IMR-90 (cell line): ENCODE measurements at regions not wholly inside any gene's neighbourhood (a gene's known extent, or its start where the extent isn't known, plus 50 kb on each side); places are given as distances from the start of the nearest gene placed in this dataset.
A peak's percentile ranks its signal among the peaks of the same experiment; 100 is the strongest.

Experiments used
- ATAC-seq: fragments of 200-7000 bp; cut with Tn5 transposase; 2 replicates; pipeline ENCODE4 v1.9.1; 2020; ENCODE audit warnings: low read depth, mild to moderate bottlenecking, moderate library complexity
- BruUV-seq: library from RNA; stranded (reverse); fragments of 400-500 nt; replicated peaks from 2 replicates; lab custom pipeline; 2021; lab: Mats Ljungman, UMichigan
- CTCF ChIA-PET: fragments of 300-600 bp; formaldehyde crosslinking; extraction: SDS; loops from one replicate; lab custom pipeline; 2021; ENCODE audit warnings: antibody characterized with exemption; lab: Yijun Ruan, JAX
- POLR2A ChIA-PET: fragments of 300-600 bp; sonication (Branson Sonifier 250); formaldehyde crosslinking; loops from one replicate; lab custom pipeline; 2022; ENCODE audit warnings: antibody characterized with exemption; ENCODE audit not compliant: unreplicated experiment; lab: Charles Lee
- DNase-seq: peaks from one replicate; pipeline ENCODE4 v3.0.0; 2013
- H2AFZ ChIP-seq: replicated peaks from 2 replicates; pipeline ENCODE3; 2013; ENCODE audit warnings: low read length, mild to moderate bottlenecking; ENCODE audit not compliant: poor library complexity
- H2AK5ac ChIP-seq: 2 replicates; pipeline ENCODE4 v1.6.1; 2013; ENCODE audit warnings: low read depth, low read length, inconsistent platforms
- H2AK9ac ChIP-seq: replicated peaks from 2 replicates; pipeline ENCODE3; 2013; ENCODE audit warnings: mild to moderate bottlenecking, low read depth, low read length, moderate library complexity; ENCODE audit not compliant: poor library complexity
- H2BK120ac ChIP-seq: 2 replicates; pipeline ENCODE4 v1.6.1; 2013; ENCODE audit warnings: low read depth, low read length, inconsistent platforms
- H2BK15ac ChIP-seq: 3 replicates; pipeline ENCODE4 v1.6.1; 2013; ENCODE audit warnings: low read depth, low read length, inconsistent platforms
- H2BK20ac ChIP-seq: 2 replicates; pipeline ENCODE4 v1.6.1; 2013; ENCODE audit warnings: low read depth, mild to moderate bottlenecking, inconsistent platforms, low read length, moderate library complexity
- H2BK5ac ChIP-seq: 2 replicates; pipeline ENCODE4 v1.6.1; 2013; ENCODE audit warnings: mild to moderate bottlenecking, low read depth, low read length, inconsistent platforms; ENCODE audit not compliant: poor library complexity, severe bottlenecking
- H3K14ac ChIP-seq: replicated peaks from 2 replicates; pipeline ENCODE4 v1.6.1; 2013; ENCODE audit warnings: low read depth, low read length, inconsistent platforms
- H3K18ac ChIP-seq: 2 replicates; pipeline ENCODE4 v1.6.1; 2013; ENCODE audit warnings: low read depth, low read length, control low read depth
- H3K23ac ChIP-seq: 2 replicates; pipeline ENCODE4 v1.6.1; 2013; ENCODE audit warnings: low read depth, low read length, inconsistent platforms
- H3K27ac ChIP-seq: 2 replicates; pipeline ENCODE4 v1.5.1; 2013; ENCODE audit warnings: mild to moderate bottlenecking, control low read depth, low read length; ENCODE audit not compliant: insufficient read depth
- H3K27me3 ChIP-seq: 2 replicates; pipeline ENCODE4 v1.6.1; 2013; ENCODE audit warnings: low read length; ENCODE audit not compliant: control insufficient read depth, insufficient read depth
- H3K36me3 ChIP-seq: 2 replicates; pipeline ENCODE4 v1.6.1; 2013; ENCODE audit warnings: low read length, mixed read lengths; ENCODE audit not compliant: control insufficient read depth, insufficient read depth
- H3K4ac ChIP-seq: 2 replicates; pipeline ENCODE4 v1.6.1; 2013; ENCODE audit warnings: low read depth, low read length, inconsistent platforms
- H3K4me1 ChIP-seq: 2 replicates; pipeline ENCODE4 v1.6.1; 2013; ENCODE audit warnings: low read length, mixed read lengths; ENCODE audit not compliant: control insufficient read depth, insufficient read depth
- H3K4me2 ChIP-seq: 2 replicates; pipeline ENCODE4 v1.6.1; 2013; ENCODE audit warnings: low read depth, mild to moderate bottlenecking, control low read depth, low read length, moderate library complexity
- H3K4me3 ChIP-seq: 2 replicates; pipeline ENCODE4 v1.5.1; 2013; ENCODE audit warnings: low read depth, mild to moderate bottlenecking, control low read depth, low read length, moderate library complexity; ENCODE audit not compliant: insufficient read depth
- H3K56ac ChIP-seq: 2 replicates; pipeline ENCODE4 v1.6.1; 2013; ENCODE audit warnings: low read length, inconsistent platforms; ENCODE audit not compliant: insufficient read depth; ENCODE audit errors: extremely low read depth
- H3K79me1 ChIP-seq, 2 experiments: 2 replicates each; pipeline ENCODE4 v1.6.1; 2013; ENCODE audit warnings: low read length in 2 of 2, inconsistent platforms in 1 of 2, low read depth in 1 of 2
- H3K9ac ChIP-seq: 2 replicates; pipeline ENCODE4 v1.6.1; 2013; ENCODE audit warnings: low read depth, low read length, control low read depth
- H3K9me1 ChIP-seq: 2 replicates; pipeline ENCODE4 v1.6.1; 2013; ENCODE audit warnings: low read length, inconsistent platforms; ENCODE audit not compliant: insufficient read depth
- H3K9me3 ChIP-seq: 2 replicates; pipeline ENCODE4 v1.6.1; 2013; ENCODE audit warnings: low read length; ENCODE audit not compliant: control insufficient read depth, insufficient read depth
- H4K20me1 ChIP-seq: 2 replicates; pipeline ENCODE4 v1.6.1; 2013; ENCODE audit warnings: low read length, inconsistent platforms; ENCODE audit not compliant: insufficient read depth
- H4K5ac ChIP-seq: 2 replicates; pipeline ENCODE4 v1.6.1; 2013; ENCODE audit warnings: mild to moderate bottlenecking, low read depth, low read length, control low read depth
- H4K8ac ChIP-seq, 2 experiments: 2 replicates each; pipeline ENCODE4 v1.6.1; 2013; ENCODE audit warnings: low read depth in 2 of 2, low read length in 2 of 2, control low read depth in 1 of 2, inconsistent platforms in 1 of 2
- H4K91ac ChIP-seq: 2 replicates; pipeline ENCODE4 v1.6.1; 2013; ENCODE audit warnings: low read depth, low read length, inconsistent platforms; ENCODE audit not compliant: insufficient read depth
- BHLHE40 ChIP-seq: fragments of 150-350 bp; IDR thresholded peaks from 2 replicates; pipeline ENCODE4 v1.6.1; 2016; ENCODE audit warnings: mild to moderate bottlenecking, low read depth, low read length
- CEBPB ChIP-seq: IDR thresholded peaks from 2 replicates; pipeline ENCODE4 v1.6.1; 2012; ENCODE audit warnings: low read depth, low read length, improper control_type of control experiment
- CHD1 ChIP-seq: IDR thresholded peaks from 2 replicates; pipeline ENCODE4 v1.6.1; 2012; ENCODE audit warnings: low read depth, low read length, improper control_type of control experiment
- CTCF ChIP-seq: conservative IDR thresholded peaks from 2 replicates; pipeline ENCODE4 v1.5.1; 2012; ENCODE audit warnings: mild to moderate bottlenecking, low read depth, low read length, improper control_type of control experiment
- FOS ChIP-seq: fragments of 150-350 bp; IDR thresholded peaks from 2 replicates; pipeline ENCODE4 v1.6.1; 2016; ENCODE audit warnings: low read depth, low read length
- MAFK ChIP-seq: IDR thresholded peaks from 2 replicates; pipeline ENCODE4 v1.6.1; 2012; ENCODE audit warnings: low read depth, low read length, improper control_type of control experiment
- MAZ ChIP-seq: IDR thresholded peaks from 2 replicates; pipeline ENCODE4 v1.6.1; 2012; ENCODE audit warnings: low read depth, mild to moderate bottlenecking, low read length, improper control_type of control experiment, moderate library complexity, borderline replicate concordance
- MXI1 ChIP-seq: IDR thresholded peaks from 2 replicates; pipeline ENCODE4 v1.6.1; 2012; ENCODE audit warnings: low read depth, mild to moderate bottlenecking, low read length, moderate library complexity, borderline replicate concordance
- NFE2L2 ChIP-seq: fragments of 150-350 bp; IDR thresholded peaks from 2 replicates; pipeline ENCODE4 v1.6.1; 2016; ENCODE audit warnings: low read depth, mild to moderate bottlenecking, low read length
- POLR2A ChIP-seq: IDR thresholded peaks from 2 replicates; pipeline ENCODE4 v1.6.1; 2012; ENCODE audit warnings: mild to moderate bottlenecking, low read depth, low read length
- RAD21 ChIP-seq: IDR thresholded peaks from 2 replicates; pipeline ENCODE4 v1.6.1; 2012; ENCODE audit warnings: low read length, improper control_type of control experiment
- RCOR1 ChIP-seq: IDR thresholded peaks from 2 replicates; pipeline ENCODE4 v1.6.1; 2012; ENCODE audit warnings: mild to moderate bottlenecking, low read length, improper control_type of control experiment; ENCODE audit not compliant: insufficient replicate concordance
- RFX5 ChIP-seq: IDR thresholded peaks from 2 replicates; pipeline ENCODE4 v1.8.0; 2012; ENCODE audit warnings: low read depth, mild to moderate bottlenecking, low read length, moderate library complexity
- SMC3 ChIP-seq: fragments of 150-350 bp; IDR thresholded peaks from 2 replicates; pipeline ENCODE4 v1.6.1; 2016; ENCODE audit warnings: low read depth, mild to moderate bottlenecking, antibody characterized with exemption, low read length, moderate library complexity
- USF2 ChIP-seq: fragments of 150-350 bp; IDR thresholded peaks from 2 replicates; pipeline ENCODE4 v1.6.1; 2017; ENCODE audit warnings: mild to moderate bottlenecking, antibody characterized with exemption, low read length, low read depth
- WGBS, 2 experiments: methylation state at CpG; one replicate each; pipeline versions ENCODE4 v1.1.5 to v1.1.7; 2013; ENCODE audit warnings: missing lambda C conversion rate in 2 of 2; ENCODE audit not compliant: insufficient read length in 1 of 2; ENCODE audit errors: extremely low coverage in 2 of 2; 5-methylcytosine and 5-hydroxymethylcytosine counted together
- dilution Hi-C: fragments of 300-500 bp; cut with HindIII; formaldehyde crosslinking; loops from one replicate; pipeline ENCODE4 v1.14.3; 2018; ENCODE audit warnings: low sequenced_read_pairs; ENCODE audit not compliant: unreplicated experiment
- in situ Hi-C: fragments of 300-500 bp; cut with MboI; formaldehyde crosslinking; loops from 3 replicates; pipeline ENCODE4 v1.14.3; 2019; ENCODE audit warnings: low sequenced_read_pairs, inconsistent platforms, mixed read lengths
- intact Hi-C: fragments of 100-400 bp; cut with micrococcal nuclease; formaldehyde crosslinking; loops from 2 replicates; pipeline ENCODE4 v1.10.0; 2022
- TF ChIP-seq, protein P1 (sequence below): fragments of 150-350 bp; IDR thresholded peaks from 2 replicates; pipeline ENCODE4 v1.6.1; 2016; ENCODE audit warnings: low read depth, mild to moderate bottlenecking, low read length, moderate library complexity, borderline replicate concordance

DNA sequence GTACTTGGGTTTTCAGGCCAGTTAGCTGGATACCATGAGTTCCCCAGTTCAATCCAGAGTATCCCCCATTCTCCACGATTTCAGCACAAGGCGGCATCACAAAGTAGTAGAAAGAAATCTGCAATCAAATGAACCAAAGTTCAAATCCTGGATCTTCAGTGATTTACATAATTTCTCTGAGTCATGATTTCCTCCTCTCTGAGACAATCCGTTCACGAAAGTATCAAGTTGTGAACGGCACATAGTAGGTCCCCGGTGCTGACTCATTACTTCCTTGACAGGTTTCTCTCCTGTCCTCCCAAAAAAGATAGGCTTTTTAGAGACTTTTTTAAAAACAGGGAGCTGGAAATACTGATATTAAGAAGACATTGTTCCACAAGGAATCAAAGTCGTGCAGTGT lies 69.1 kb upstream of the AKIP1 start:
- Histone ChIP-seq H3K79me1 (peaks cover 35 to 78% of the 10 kb centered on the region in 2 experiments), H4K8ac (no peak overlapping the region; a peak in 1 of 4 replicates), H3K36me3 (peaks cover 2% of the 10 kb centered on the region), H3K4ac (peak overlapping the region; percentile 33; the same call in 1 of the 2 replicates), H3K27me3 (no peaks in the 10 kb centered on the region), H3K23ac (no peak overlapping the region), H3K14ac (peak overlapping the region; percentile 23; the same call in 1 of the 2 replicates), H3K9me1 (peaks cover 33% of the 10 kb centered on the region), H4K5ac (no peak overlapping the region), H2BK120ac (no peak overlapping the region), H3K9ac (no peak overlapping the region), H3K4me2 (no peak overlapping the region), H4K91ac (no peak overlapping the region), H3K27ac (no peak overlapping the region), H2BK15ac (peak overlapping the region; percentile 51; the same call in 2 of the 3 replicates), H2BK5ac (no peak overlapping the region), H2AK5ac (no peak overlapping the region), H3K4me3 (no peak overlapping the region), H3K18ac (no peak overlapping the region), H2BK20ac (no peak overlapping the region), H2AK9ac (no peak overlapping the region), H4K20me1 (peaks cover 21% of the 10 kb centered on the region), H3K4me1 (peaks cover 29% of the 10 kb centered on the region), H3K9me3 (no peaks in the 10 kb centered on the region), H3K56ac (no peak overlapping the region), H2AFZ (no peak overlapping the region)
- ChIA-PET POLR2A (no interaction called here), CTCF (no interaction called here)
- dilution Hi-C loops = no loop called here
- 93% methylated on average over 2 of the region's 7 CpGs; no CpG with 5 or more reads in 1 of the 2 experiments for WGBS, 2 experiments
- ATAC-seq = no peak
- no peak for TF ChIP-seq CTCF
- no peak for TF ChIP-seq BHLHE40
- TF ChIP-seq MAFK = no peak
- TF ChIP-seq MAZ = no peak
- no peak for TF ChIP-seq POLR2A
- TF ChIP-seq USF2 = no peak
- no peak for TF ChIP-seq RFX5
- TF ChIP-seq FOS = no peak
- no peak for TF ChIP-seq CEBPB
- no peak for TF ChIP-seq MXI1
- no peak for TF ChIP-seq RCOR1
- no peak for TF ChIP-seq CHD1
- no peak for TF ChIP-seq RAD21
- no peak for TF ChIP-seq NFE2L2
- no peak for TF ChIP-seq SMC3
- TF ChIP-seq, protein P1, sequence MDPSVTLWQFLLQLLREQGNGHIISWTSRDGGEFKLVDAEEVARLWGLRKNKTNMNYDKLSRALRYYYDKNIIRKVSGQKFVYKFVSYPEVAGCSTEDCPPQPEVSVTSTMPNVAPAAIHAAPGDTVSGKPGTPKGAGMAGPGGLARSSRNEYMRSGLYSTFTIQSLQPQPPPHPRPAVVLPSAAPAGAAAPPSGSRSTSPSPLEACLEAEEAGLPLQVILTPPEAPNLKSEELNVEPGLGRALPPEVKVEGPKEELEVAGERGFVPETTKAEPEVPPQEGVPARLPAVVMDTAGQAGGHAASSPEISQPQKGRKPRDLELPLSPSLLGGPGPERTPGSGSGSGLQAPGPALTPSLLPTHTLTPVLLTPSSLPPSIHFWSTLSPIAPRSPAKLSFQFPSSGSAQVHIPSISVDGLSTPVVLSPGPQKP = no peak
- in situ Hi-C loops = no loop called here
- intact Hi-C loops = loop anchor here (2.0 kb wide), 1 partner anchor 23 kb away; no protein-coding TSS in a partner anchor
- no TSS peak for BruUV-seq
- peak; percentile 42 for DNase-seq
